ENCODE measurements at regions not wholly inside any gene's neighbourhood (a gene's known extent, or its start where the extent isn't known, plus 50 kb on each side); places are given as distances from the start of the nearest gene placed in this dataset.

DNA sequence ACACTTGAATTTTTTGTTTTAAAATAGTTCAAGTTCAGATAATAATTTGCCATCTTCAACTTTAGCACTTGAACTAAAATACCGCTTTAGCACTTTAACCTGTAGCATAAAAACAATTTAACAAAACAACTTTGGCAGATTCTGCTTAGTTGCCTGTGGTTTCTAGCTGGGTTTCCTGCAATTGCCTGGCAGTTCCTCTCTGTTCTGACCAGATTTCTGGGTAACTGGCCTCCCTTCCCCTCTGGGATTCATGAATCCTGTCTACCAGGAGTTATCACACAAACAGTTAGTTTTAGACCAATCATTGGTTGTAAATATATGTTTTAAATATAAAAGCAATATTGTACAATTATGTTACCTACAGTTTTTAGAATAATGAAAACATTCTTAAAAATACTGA lies 89.8 kb upstream of the HDAC9 start:
- H3K9me1 ChIP-seq (replicated peaks; ENCODE audit: control insufficient read depth, extremely low read depth, insufficient read depth, low read length) = no peaks in the 10 kb centered on the region
- no TSS peak for BruUV-seq (replicated peaks)
- no peaks in the 10 kb centered on the region for H4K20me1 ChIP-seq (replicated peaks; ENCODE audit: control insufficient read depth, extremely low read depth, insufficient read depth, low read length)
- H3K9ac ChIP-seq (replicated peaks; ENCODE audit: extremely low read depth, insufficient read depth, low read length) = no peak overlapping the region
- H3K9me3 ChIP-seq (replicated peaks; ENCODE audit: control insufficient read depth, insufficient read depth, low read length) = no peaks in the 10 kb centered on the region
- ChIA-PET CTCF (interaction anchor here (1.0 to 1.3 kb wide), 4 partner anchors 14 to 1260 kb away, joined by 3 to 4 read pairs (median 3); no protein-coding TSS in a partner anchor), POLR2A (no interaction called here)
- FAIRE-seq = peak; percentile 49
- no peak overlapping the region for H3K4me2 ChIP-seq (ENCODE audit: insufficient read depth, low read length)
- no peak overlapping the region for H3K4me3 ChIP-seq (replicated peaks in 1 of 3; ENCODE audit: insufficient read depth in 1 of 3, low read depth in 1 of 3, low read length in 3 of 3)
- no peaks in the 10 kb centered on the region for H3K36me3 ChIP-seq (ENCODE audit: control insufficient read depth in 2 of 2, extremely low read depth in 1 of 2, insufficient read depth in 2 of 2, low read length in 2 of 2)
- dilution Hi-C loops (cut with MboI; ENCODE audit: extremely low pct_ligation_motif_present, low sequenced_read_pairs) = no loop called here
- no peaks in the 10 kb centered on the region for H3K27me3 ChIP-seq (ENCODE audit: control insufficient read depth in 2 of 2, insufficient read depth in 2 of 2, low read length in 2 of 2)
- no peaks in the 10 kb centered on the region for H3K79me2 ChIP-seq (ENCODE audit: control insufficient read depth, insufficient read depth, low read length)
- no peak overlapping the region for H2AFZ ChIP-seq (ENCODE audit: low read depth, low read length)
- intact Hi-C loops (cut with micrococcal nuclease) = loop anchor here (5.0 kb wide), 2 partner anchors 48 to 92 kb away; partner anchors contain the start of gene HDAC9
- peak; percentile 53 for DNase-seq (ENCODE audit: low read depth, low spot score)
- no peak for TF ChIP-seq POLR2A (IDR thresholded peaks at IDR 0.05; ENCODE audit: low read depth, low read length)
- no peak for TF ChIP-seq FOS (IDR thresholded peaks at IDR 0.05; ENCODE audit: borderline replicate concordance, insufficient read depth, low read length)
- no peak for TF ChIP-seq GATA2 (IDR thresholded peaks at IDR 0.05; ENCODE audit: insufficient read depth, insufficient read length, low read depth, low read length)
- no peak for TF ChIP-seq POLR2AphosphoS5 (IDR thresholded peaks at IDR 0.05; ENCODE audit: insufficient read depth, low read depth, low read length)
- H3K27ac ChIP-seq (ENCODE audit: insufficient read depth, low read depth, low read length) = no peak overlapping the region
- H3K4me1 ChIP-seq (ENCODE audit: control insufficient read depth, extremely low read depth, insufficient read depth, low read length) = peaks cover 23% of the 10 kb centered on the region

DNA sequence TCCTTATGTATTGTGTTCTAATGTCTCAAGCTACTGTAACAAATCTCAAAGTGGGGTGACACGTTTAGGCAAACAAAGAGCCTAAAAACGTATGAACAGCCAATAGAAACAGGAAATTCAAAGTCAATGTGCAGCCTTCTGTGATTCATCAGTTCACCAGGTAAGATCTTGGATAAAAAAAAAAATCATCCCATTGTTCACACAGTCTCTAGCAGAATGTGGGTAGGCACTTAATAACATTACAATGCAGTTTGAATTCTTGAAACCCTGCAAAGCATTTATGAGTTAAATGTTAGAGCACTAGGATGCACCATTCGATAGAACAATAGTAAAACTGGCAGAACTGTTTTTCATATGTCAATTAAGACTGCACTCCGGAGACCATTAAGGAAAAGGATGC lies 88.2 kb upstream of the HDAC9 start:
- Histone ChIP-seq H3K27me3 (ENCODE audit: control insufficient read depth in 2 of 2, insufficient read depth in 2 of 2, low read length in 2 of 2) (no peaks in the 10 kb centered on the region), H3K9me1 (replicated peaks; ENCODE audit: control insufficient read depth, extremely low read depth, insufficient read depth, low read length) (no peaks in the 10 kb centered on the region), H3K9me3 (replicated peaks; ENCODE audit: control insufficient read depth, insufficient read depth, low read length) (no peaks in the 10 kb centered on the region), H3K4me1 (ENCODE audit: control insufficient read depth, extremely low read depth, insufficient read depth, low read length) (peaks cover 23% of the 10 kb centered on the region), H3K9ac (replicated peaks; ENCODE audit: extremely low read depth, insufficient read depth, low read length) (no peak overlapping the region), H3K36me3 (ENCODE audit: control insufficient read depth in 2 of 2, extremely low read depth in 1 of 2, insufficient read depth in 2 of 2, low read length in 2 of 2) (no peaks in the 10 kb centered on the region), H3K4me2 (ENCODE audit: insufficient read depth, low read length) (peak overlapping the region; percentile 17), H4K20me1 (replicated peaks; ENCODE audit: control insufficient read depth, extremely low read depth, insufficient read depth, low read length) (no peaks in the 10 kb centered on the region), H3K79me2 (ENCODE audit: control insufficient read depth, insufficient read depth, low read length) (no peaks in the 10 kb centered on the region), H3K27ac (ENCODE audit: insufficient read depth, low read depth, low read length) (no peak overlapping the region), H2AFZ (ENCODE audit: low read depth, low read length) (no peak overlapping the region), H3K4me3 (replicated peaks in 1 of 3; ENCODE audit: insufficient read depth in 1 of 3, low read depth in 1 of 3, low read length in 3 of 3) (no peak overlapping the region)
- dilution Hi-C loops (cut with MboI; ENCODE audit: extremely low pct_ligation_motif_present, low sequenced_read_pairs) = no loop called here
- DNase-seq (ENCODE audit: low read depth, low spot score) = peak; percentile 62
- POLR2A ChIA-PET = no interaction called here
- TF ChIP-seq GATA2 (IDR thresholded peaks at IDR 0.05; ENCODE audit: insufficient read depth, insufficient read length, low read depth, low read length) (no peak), MYC (IDR thresholded peaks at IDR 0.05; ENCODE audit: low read depth, low read length) (no peak), POLR2A (IDR thresholded peaks at IDR 0.05; ENCODE audit: low read depth, low read length) (no peak), POLR2AphosphoS5 (IDR thresholded peaks at IDR 0.05; ENCODE audit: insufficient read depth, low read depth, low read length) (no peak), EZH2 (IDR thresholded peaks at IDR 0.05; ENCODE audit: borderline replicate concordance, low read depth, low read length, severe bottlenecking) (no peak), FOS (IDR thresholded peaks at IDR 0.05; ENCODE audit: borderline replicate concordance, insufficient read depth, low read length) (peak; percentile 23), JUN (IDR thresholded peaks at IDR 0.05; ENCODE audit: borderline replicate concordance, insufficient read depth, insufficient read length, low read depth) (peak; percentile 36)
- TF ChIP-seq, protein P1, sequence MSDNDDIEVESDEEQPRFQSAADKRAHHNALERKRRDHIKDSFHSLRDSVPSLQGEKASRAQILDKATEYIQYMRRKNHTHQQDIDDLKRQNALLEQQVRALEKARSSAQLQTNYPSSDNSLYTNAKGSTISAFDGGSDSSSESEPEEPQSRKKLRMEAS (IDR thresholded peaks at IDR 0.05; ENCODE audit: insufficient read depth, insufficient read length) = no peak
- TF ChIP-seq, protein P2, sequence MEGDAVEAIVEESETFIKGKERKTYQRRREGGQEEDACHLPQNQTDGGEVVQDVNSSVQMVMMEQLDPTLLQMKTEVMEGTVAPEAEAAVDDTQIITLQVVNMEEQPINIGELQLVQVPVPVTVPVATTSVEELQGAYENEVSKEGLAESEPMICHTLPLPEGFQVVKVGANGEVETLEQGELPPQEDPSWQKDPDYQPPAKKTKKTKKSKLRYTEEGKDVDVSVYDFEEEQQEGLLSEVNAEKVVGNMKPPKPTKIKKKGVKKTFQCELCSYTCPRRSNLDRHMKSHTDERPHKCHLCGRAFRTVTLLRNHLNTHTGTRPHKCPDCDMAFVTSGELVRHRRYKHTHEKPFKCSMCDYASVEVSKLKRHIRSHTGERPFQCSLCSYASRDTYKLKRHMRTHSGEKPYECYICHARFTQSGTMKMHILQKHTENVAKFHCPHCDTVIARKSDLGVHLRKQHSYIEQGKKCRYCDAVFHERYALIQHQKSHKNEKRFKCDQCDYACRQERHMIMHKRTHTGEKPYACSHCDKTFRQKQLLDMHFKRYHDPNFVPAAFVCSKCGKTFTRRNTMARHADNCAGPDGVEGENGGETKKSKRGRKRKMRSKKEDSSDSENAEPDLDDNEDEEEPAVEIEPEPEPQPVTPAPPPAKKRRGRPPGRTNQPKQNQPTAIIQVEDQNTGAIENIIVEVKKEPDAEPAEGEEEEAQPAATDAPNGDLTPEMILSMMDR (IDR thresholded peaks at IDR 0.05; ENCODE audit: extremely low read depth in 1 of 2, insufficient read depth in 1 of 2, low read depth in 1 of 2, low read length in 2 of 2) = no peak
- no TSS peak for BruUV-seq (replicated peaks)
- FAIRE-seq = peak; percentile 69
- CTCF ChIA-PET = interaction anchor here (1.0 to 1.6 kb wide), 2 partner anchors 18 to 50 kb away, joined by 3 to 4 read pairs; no protein-coding TSS in a partner anchor
- intact Hi-C loops (cut with micrococcal nuclease) = loop anchor here (5.0 kb wide), 2 partner anchors 50 to 90 kb away; partner anchors contain the start of gene HDAC9

Data from endothelial cell of umbilical vein (primary cell).